ENCODE measurements at regions not wholly inside any gene's neighbourhood (a gene's known extent, or its start where the extent isn't known, plus 50 kb on each side); places are given as distances from the start of the nearest gene placed in this dataset.
"Not testable (repeated sequence)": the region's sequence is repeated elsewhere in the genome, so short reads cannot be mapped to it uniquely, and the experiment has no call there.

GRCh38 chr3:182148360-182148759 lies 436.6 kb downstream of the SOX2 start:
- no peak for TF ChIP-seq CTCF (IDR thresholded peaks at IDR 0.05; ENCODE audit: low read depth, low read length, missing control alignments)
- in situ Hi-C loops (cut with HindIII; ENCODE audit: low pct_ligation_motif_present, low sequenced_read_pairs), result no loop called here
- no peak overlapping the region for H3K27ac ChIP-seq

GRCh38 chr3:182149594-182149993 lies 437.9 kb downstream of the SOX2 start:
- no peak for DNase-seq
- Histone ChIP-seq H3K27me3 (replicated peaks) (no peaks in the 10 kb centered on the region), H3K36me3 (replicated peaks) (no peaks in the 10 kb centered on the region), H3K4me3 (ENCODE audit: low read depth, low read length) (no peak overlapping the region), H3K27ac (no peak overlapping the region)
- no peak for TF ChIP-seq CTCF (IDR thresholded peaks at IDR 0.05; ENCODE audit: low read depth, low read length, missing control alignments)
- in situ Hi-C loops (cut with HindIII; ENCODE audit: low pct_ligation_motif_present, low sequenced_read_pairs), result no loop called here

More at GRCh38 chr3:182148360-182148759, 436.6 kb downstream of the SOX2 start:
- no peaks in the 10 kb centered on the region for H3K27me3 ChIP-seq (replicated peaks)
- H3K36me3 ChIP-seq (replicated peaks), result no peaks in the 10 kb centered on the region
- no peak overlapping the region for H3K4me3 ChIP-seq (ENCODE audit: low read depth, low read length)
- no peak for DNase-seq

GRCh38 chr3:182156326-182156725 lies 444.6 kb downstream of the SOX2 start:
- H3K36me3 ChIP-seq (replicated peaks); H3K27me3 ChIP-seq (replicated peaks); in situ Hi-C loops (cut with HindIII; ENCODE audit: low pct_ligation_motif_present, low sequenced_read_pairs); DNase-seq; H3K4me3 ChIP-seq (ENCODE audit: low read depth, low read length); H3K27ac ChIP-seq: not testable (repeated sequence)

GRCh38 chr3:182165234-182165633 lies 453.5 kb downstream of the SOX2 start:
- TF ChIP-seq CTCF (IDR thresholded peaks at IDR 0.05; ENCODE audit: low read depth, low read length, missing control alignments), result no peak
- H3K36me3 ChIP-seq (replicated peaks), result no peaks in the 10 kb centered on the region
- no peaks in the 10 kb centered on the region for H3K27me3 ChIP-seq (replicated peaks)
- DNase-seq, result no peak
- no peak overlapping the region for H3K4me3 ChIP-seq (ENCODE audit: low read depth, low read length)
- H3K27ac ChIP-seq, result no peak overlapping the region
- in situ Hi-C loops (cut with HindIII; ENCODE audit: low pct_ligation_motif_present, low sequenced_read_pairs), result no loop called here

- no peak overlapping the region for H3K27ac ChIP-seq
- in situ Hi-C loops (cut with HindIII; ENCODE audit: low pct_ligation_motif_present, low sequenced_read_pairs), result no loop called here
- no peak overlapping the region for H3K4me3 ChIP-seq (ENCODE audit: low read depth, low read length)
- no peak for DNase-seq
- H3K36me3 ChIP-seq (replicated peaks), result no peaks in the 10 kb centered on the region
- no peaks in the 10 kb centered on the region for H3K27me3 ChIP-seq (replicated peaks)
- no peak for TF ChIP-seq CTCF (IDR thresholded peaks at IDR 0.05; ENCODE audit: low read depth, low read length, missing control alignments)
Measured at GRCh38 chr3:182172534-182172933, 460.8 kb downstream of the SOX2 start.

GRCh38 chr3:182178488-182179200 lies 466.9 kb downstream of the SOX2 start:
- no peak overlapping the region for H3K4me3 ChIP-seq (ENCODE audit: low read depth, low read length)
- in situ Hi-C loops (cut with HindIII; ENCODE audit: low pct_ligation_motif_present, low sequenced_read_pairs), result no loop called here
- no peak overlapping the region for H3K27ac ChIP-seq
- DNase-seq, result no peak
- no peak for TF ChIP-seq CTCF (IDR thresholded peaks at IDR 0.05; ENCODE audit: low read depth, low read length, missing control alignments)
- H3K27me3 ChIP-seq (replicated peaks), result no peaks in the 10 kb centered on the region
- no peaks in the 10 kb centered on the region for H3K36me3 ChIP-seq (replicated peaks)
